HG03469 (cell line): ENCODE measurements at regions not wholly inside any gene's neighbourhood (a gene's known extent, or its start where the extent isn't known, plus 50 kb on each side); places are given as distances from the start of the nearest gene placed in this dataset.

ENCODE experiments used
- ATAC-seq: cut with Tn5 transposase; IDR thresholded peaks from one replicate; pipeline ENCODE4 v1.9.1; 2021; ENCODE audit warnings: mild to moderate bottlenecking, moderate library complexity, moderate number of reproducible peaks; ENCODE audit not compliant: unreplicated experiment

DNA sequence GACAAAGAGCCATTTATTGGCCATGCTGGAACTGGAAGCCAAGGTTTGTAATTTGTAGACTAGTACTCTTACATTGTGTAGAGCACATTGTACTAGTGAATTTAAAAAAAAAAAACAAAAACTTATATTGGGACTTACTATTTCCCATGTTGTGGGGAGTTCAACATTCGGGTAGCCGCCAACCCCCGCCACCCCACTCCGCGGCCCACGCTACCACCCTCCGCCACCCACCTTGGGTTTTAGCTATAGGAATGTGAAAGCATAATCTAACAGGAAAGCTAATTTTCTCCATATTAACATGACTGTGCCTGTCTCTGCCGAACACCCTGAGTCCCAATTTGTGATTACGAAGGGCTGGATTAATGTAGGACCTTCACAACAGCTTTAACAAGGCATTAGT is 275.8 kb downstream of the FIGN start:
- ATAC-seq, result no peak

DNA sequence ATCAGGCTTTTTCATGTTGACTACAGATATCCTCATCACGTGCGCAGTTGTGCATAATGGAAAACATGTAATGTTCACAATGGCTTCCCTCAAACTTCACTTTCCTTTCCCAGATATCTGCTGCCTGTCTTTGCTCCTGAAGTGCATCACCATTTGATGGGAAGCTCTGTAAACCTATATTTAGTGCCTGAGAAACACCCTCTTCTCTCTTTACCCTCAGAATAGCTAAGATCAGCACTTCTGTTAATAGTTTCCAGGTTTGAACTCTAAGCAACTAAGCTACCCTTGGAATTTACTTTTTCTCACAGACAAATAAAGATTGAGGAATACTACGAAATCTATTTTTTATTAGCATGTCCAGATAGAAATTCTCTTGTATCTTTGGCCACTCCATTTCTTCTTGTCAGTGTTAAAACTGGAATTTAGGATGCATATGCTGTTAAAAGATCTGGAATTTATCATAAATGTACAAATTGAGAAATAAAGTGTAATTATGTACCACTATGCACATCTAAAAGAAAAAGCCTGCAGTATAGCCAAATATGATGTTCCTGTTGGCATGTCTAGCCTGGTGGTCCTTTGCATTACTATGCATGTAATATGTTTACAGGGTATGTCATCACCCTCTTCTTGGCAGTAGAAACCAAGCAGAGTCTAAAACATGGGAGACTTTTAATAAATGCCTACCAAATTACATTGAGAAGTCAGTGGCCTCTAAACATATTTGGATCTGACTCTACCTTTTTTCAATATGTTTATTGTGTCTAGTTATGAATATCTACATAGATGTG is 278.7 kb downstream of the FIGN start:
- ATAC-seq, result no peak

DNA sequence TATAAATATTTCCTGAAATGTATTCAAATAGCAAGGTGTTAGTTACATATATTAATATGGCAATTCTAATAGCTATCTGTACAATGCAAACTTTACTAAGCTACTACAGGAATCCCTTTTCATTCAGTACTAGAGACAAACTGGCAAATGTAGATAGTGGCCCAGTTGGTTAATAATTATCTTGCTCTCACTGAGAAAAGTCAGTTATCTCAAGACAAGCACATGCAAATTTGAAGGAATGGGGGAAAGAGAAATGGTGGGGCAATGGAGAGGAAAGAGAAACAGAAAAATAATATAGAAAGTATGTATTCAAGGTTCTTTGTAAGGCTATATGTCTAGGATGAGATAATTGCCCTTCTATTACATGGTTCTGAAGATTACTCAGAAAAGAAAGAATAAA is 280.0 kb downstream of the FIGN start:
- peak; percentile 84 for ATAC-seq

DNA sequence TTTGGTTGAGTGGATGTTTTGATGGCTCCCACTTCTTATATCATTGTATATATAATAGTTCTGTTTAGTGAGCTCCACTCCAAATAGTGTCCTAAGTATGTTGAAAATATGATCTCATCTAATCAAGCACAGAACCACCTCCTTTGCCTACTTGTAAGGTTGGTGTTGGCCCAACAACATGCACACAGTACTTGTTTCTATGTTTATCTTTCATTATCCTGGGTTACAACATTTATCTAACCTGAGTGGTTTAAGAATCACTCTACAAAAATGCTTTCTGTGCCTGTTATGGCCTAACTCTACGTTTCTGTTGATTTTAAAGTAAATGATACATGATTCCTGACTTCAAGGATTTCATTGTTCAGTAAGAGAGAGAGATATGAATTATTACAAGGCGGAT is 281.9 kb downstream of the FIGN start:
- ATAC-seq, result no peak

DNA sequence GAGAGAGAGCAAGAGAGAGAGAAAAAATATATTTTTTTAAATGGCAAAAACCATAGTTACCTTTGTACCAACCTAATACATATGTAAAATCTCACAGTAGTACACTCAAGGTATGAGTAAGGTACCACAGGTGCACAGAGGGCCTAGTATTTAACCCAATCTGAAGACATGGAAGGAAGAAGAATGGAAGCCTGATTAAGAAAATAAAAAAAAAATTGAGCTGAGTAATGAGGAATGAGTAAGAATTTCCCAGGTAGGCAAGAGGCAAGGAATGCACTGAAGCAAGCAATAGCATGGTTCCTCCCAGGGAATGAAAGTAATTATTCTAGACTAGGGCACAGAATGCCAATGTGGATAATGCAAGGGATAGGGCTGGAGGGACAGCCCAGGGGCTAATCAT is 294.2 kb downstream of the FIGN start:
- ATAC-seq, result no peak

DNA sequence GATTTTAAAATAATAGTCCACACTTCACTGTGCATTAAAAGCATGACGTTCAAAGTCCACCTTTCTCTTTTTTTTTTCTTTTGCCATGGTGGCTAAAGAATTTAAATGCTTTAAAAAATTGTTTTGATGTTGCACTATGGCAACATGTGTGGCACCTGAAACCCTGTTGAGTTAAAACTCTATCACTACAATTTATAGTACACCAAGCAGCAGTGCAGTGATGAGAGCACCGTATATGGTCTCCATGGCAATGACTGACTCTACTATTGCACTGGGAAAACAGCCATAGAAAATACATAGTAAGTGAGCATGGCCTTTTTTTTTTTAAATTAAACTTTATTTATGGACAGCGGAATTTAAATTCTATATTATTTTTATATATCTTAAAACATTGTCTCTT is 298.8 kb downstream of the FIGN start:
- ATAC-seq, result no peak

DNA sequence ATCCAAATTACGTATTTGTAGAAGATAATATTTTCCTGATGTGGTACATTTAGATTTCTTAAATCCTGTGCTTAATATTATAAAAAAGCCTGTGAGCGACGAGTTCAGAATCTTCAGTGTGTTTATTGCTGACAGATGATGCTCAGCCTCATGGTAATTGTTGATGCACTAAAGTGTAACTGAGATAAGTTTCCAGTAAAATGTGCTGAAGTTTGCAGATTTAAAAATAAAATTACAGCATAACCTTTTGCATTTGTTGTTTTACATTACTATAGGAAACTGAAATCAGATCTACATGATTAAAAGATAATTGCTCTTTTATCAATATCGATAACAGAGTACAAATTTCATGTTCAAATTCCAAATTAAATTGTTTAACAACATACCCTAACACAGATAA is 307.6 kb downstream of the FIGN start:
- ATAC-seq, result no peak

DNA sequence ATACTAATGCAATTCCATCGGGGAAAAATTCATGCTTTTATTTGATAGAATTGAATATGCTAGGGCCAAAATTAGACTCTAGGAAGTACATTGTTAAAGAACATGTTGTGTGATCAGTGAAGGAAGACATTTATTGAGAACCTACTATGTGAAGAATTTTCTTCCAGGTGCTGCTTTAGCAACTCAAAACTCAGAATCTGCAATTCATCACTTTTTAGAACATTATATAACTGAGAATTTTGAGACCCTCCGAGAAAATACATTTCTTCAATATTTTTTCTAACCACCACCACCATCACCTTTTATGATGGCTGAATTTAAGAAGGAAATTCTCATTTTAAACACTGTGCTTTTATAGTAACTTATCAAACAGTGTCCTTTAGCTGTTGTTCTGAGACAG is 315.2 kb downstream of the FIGN start:
- no peak for ATAC-seq

DNA sequence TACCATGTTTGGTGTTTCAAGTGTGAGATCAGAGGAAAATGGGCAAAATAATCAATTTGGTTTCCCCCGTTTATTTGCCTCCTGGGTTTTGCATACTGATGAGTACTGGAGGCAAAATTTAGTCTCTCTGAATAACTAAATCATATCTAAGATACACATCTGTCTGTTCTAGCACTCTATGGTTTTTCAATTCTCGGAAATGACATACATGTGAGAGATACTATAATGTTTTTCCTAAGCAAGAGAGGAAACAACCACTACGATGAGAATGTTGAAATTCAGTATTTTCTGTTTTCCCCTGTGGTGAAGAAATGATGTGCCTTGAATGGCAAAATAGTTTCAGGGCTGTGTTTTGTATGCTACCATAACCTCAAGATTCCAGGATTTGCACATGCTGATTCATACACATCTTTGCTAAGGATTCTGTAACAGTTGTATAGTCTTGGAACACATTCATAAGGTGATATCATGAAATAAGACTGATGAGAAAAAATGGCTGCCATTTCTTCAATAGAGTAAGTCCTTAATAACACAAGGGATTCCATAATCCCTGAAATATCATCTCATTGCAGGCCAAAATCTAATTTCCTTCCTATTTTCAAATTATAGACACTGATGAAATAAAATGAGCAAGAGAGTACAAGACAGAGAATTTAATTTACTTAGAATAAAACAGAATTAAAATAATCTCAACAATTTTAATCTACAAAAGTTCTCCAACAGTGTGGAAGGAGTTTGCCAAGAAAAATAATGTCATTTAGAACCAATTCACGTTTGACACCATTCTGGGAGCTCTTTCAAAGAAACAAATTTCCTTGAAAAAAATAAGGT is 316.6 kb downstream of the FIGN start:
- ATAC-seq, result no peak

DNA sequence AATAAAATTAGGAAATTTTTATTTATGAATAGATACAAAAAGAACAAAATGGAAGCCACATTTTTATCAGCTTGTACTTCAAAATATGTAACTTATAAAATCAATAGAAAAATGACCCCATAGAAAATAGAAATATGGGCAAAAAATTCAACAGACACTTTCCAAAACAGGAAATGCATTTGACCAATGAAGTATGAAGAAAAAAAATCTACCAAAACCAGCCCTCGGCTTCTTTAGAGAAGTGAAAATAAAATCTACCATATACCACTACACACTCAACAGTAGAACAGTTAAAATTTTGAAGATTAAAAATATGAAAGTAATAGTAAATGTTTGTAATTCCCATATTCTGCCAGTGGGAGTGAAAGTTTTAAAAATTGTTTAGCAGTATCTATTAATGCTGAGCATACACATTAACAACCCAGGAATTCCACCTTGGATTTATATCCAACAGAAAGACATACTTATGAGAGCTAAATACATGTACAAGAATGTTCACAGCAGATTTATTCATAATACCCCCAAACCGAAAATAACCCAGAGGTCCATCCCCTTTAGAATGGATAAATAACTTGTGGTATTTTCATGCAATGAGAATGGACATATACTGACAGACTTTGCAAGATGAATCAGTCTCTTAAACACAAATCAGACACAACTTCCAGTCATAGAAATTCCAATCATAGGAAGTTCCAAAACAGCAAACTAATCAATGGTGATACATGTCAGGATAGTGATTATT is 318.0 kb downstream of the FIGN start:
- ATAC-seq, result peak; percentile 80

DNA sequence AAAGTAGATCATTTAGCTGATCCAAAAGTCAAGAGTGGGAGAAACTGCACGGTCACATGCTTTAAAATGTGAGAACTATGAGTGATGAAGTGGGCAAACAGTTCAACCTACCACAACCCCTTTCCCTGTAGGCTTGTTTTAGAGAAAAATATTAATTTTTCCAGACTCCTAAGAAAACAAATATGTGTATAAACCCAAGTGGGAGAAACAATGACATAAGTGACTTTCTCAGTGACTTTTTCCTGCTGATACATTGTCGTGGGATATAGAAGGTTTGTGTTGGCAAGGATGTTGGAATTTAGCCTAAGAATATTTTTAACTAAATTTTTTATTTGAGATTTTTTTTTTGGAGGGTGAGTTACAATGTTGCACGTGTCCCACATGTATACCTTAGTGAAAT is 321.7 kb downstream of the FIGN start:
- no peak for ATAC-seq

DNA sequence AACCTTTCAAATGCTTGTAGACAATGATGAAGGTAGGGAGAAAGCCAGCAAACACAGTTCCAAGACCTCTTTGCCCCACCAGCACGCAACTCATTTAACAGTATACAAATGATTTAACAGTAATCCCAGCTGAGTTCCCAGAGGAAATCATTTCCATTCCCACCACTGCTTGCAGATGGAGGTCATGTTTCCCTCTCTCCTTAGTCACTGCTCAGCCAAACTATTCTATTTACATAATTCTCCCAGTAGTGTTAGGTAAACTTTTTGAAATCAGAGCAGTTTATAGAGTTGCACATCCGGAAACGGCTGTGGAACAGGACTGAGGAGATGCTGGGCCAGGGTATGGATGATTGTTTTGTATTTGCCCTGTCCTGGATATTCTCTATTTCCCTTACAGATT is 328.5 kb downstream of the FIGN start:
- no peak for ATAC-seq

DNA sequence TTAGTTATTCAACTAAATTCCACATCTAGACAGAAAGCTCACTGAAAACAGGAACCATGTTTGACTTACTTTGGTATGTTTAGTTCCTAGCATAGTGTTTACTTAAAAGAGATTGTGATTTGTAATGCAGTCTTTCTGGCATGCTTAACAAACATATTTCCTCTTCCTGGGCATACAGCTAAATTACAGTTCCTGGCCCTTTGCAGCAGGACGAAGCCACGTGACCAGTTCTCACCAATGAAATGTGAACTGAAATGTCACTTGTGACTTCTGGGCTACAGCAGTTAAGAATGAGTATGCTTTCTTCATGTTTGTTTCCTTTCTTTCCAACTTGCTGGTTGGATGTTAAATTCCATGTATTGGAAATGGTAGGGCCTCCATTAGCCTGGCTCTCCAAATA is 330.5 kb downstream of the FIGN start:
- no peak for ATAC-seq

DNA sequence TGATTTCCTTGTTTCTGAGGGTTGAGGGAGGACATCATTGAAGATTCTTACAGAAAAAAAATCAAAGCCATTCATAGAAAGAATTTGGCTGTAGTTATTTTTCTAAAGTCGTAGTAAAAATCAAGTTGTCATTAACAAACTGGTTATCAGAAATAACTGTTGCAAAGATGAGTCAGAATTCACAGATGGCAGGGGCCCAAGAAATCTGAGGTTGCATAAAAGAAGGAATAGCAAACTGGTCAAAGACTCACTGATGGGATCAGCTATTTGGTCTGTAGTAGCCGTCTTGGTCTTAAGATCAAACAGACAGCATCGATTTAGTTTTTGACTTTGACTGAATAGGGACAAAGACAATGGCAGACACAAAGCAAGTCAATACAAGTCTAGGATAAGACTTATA is 334.3 kb downstream of the FIGN start:
- no peak for ATAC-seq

DNA sequence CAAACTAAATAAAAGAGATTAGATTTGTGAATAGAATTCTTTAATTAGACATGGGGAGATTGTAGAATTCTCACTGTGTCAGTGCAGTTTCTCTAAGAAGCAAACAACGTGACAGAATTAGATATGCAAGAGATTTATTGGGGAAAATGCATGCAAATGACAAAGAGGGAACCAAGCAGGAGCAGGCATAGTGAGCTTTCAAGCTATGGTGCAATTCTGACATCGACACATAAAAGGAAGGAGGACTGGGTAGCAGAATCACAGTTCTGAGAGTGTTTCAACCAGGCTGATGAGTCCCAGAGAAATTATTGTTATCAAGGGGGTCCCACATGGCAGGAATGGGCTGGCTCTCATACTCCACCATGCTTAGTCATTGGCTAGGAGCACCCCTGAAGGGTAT is 338.4 kb downstream of the FIGN start:
- ATAC-seq, result no peak

DNA sequence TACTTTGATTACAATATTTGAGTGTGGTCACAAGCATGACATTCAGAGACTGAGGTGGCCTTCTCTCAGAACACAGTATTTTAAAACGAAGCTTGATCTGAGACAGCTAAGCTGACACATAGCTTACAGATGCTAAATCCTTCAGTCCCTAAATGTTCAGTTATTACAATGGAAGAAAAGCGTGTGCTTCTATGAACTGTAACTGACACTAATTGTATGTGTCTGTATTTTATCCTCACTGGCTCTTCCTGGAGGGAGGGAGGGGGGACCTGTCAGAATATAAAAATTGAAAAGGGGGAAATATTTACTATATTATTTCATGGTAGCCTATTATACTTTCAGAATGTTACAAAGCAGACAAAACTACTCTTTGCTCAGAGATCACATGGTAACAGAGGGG is 340.2 kb downstream of the FIGN start:
- ATAC-seq, result no peak

DNA sequence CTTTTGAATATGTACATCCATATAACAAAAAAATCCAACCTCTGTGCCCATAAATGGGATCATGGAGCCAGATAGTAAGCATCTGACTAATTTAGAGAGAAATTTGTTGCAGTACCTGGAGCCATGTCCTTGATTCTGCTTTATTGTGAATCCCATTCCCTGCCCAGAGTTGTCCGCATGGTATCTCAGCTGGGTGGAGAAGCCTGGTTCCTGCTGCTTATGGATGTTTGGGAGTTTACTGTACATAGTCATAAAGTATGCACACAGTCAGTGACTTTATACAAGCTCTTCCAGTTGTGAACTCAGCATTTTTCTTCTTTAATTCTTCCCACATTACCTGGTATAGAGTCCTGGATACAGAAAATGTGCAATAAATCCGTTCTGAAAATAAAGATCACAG is 346.0 kb downstream of the FIGN start:
- no peak for ATAC-seq

DNA sequence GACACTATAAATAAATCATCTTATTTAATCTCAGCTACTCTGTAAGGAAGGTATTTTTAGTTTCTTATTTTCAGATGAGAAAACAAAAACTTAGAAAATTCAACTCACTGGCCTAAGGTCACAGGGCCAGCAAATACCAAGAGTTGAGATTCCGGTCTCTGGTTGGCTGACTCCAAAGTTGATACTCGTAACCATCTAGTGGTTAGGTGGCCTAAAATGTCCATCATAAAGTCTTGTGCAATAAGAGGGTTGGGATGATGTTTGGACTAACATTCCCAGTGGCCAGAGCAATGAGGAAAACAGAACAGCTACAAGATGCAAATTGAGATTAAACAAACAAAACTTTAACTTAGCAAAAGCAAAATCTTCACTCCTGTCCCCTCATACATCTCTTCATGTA is 360.3 kb downstream of the FIGN start:
- ATAC-seq, result no peak

DNA sequence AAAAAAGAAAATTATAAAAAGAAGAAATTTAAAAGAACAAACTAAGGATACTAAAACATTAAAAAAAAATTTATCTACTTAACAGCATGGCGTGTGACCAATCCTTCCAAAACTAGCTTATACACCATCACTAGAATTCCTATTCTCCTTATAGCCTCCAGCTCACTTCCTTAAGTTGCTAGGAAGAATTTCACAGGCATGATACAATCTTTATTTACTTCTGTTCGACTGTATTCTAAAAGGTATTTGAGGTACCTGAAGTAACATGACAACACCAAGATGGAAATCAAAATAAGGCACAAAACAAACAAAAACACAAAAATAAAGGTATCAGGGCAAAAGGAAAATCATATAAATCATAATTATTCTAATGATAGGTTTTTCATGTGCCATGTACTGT is 360.7 kb downstream of the FIGN start:
- no peak for ATAC-seq

DNA sequence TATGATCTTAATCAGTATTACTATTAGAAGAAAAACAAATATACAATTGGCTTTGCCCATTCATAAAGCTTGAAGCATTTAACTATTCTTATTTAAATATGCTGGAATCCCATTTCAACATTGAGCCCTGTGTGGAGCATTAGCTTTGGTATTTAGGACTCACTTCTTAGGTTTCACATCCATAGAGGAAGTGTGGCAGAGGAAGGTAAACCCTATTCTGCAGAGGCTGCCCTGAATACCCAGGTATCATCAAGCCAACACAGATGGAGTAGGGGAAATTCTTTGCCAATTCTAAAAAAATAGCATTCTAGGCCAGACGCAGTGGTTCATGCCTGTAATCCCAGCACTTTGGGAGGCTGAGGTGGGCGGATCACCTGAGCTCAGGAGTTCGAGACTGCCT is 361.5 kb downstream of the FIGN start:
- no peak for ATAC-seq

DNA sequence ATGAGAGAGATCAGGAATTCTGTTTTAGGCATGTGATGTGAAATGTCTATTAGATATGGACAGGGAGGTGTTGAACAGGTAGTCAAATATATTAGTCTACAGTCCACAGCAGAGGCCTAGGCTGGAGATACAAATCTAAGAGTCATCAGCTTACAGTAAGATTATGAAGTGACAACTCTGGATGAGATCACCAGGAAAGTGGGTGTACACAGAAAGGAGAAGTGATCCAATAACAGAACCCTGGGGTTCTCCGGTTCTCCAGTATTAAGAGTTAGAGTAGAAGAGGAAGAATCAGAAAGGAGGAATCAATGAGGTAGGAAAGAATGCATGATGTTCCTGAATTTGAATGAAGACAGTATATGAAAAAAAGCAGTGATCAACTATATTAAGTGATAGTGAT is 362.3 kb downstream of the FIGN start:
- no peak for ATAC-seq
